GM23338 (cell line): ENCODE measurements at regions not wholly inside any gene's neighbourhood (a gene's known extent, or its start where the extent isn't known, plus 50 kb on each side); places are given as distances from the start of the nearest gene placed in this dataset.
A peak's percentile ranks its signal among the peaks of the same experiment; 100 is the strongest.

Source experiments
- ATAC-seq: fragments of 200-7000 bp; cut with Tn5 transposase; 3 replicates; pipeline ENCODE4 v1.9.1; 2020
- DNase-seq: peaks from one replicate; pipeline ENCODE4 v3.0.0-alpha.2; 2015; ENCODE audit warnings: low spot score
- H2AFZ ChIP-seq: fragments of 200-600 bp; sonication (generic); 2 replicates; pipeline ENCODE4 v1.8.0; 2016; ENCODE audit warnings: antibody characterized with exemption, mild to moderate bottlenecking, moderate library complexity
- H3F3A ChIP-seq: fragments of 200-600 bp; sonication (generic); replicated peaks from 2 replicates; pipeline ENCODE4 v1.8.0; 2017; ENCODE audit warnings: antibody characterized with exemption, mixed run types, low read depth
- H3K27ac ChIP-seq: fragments of 200-600 bp; sonication (generic); 2 replicates; pipeline ENCODE4 v1.6.1; 2016; ENCODE audit warnings: low read depth
- H3K27me3 ChIP-seq: fragments of 200-600 bp; sonication (generic); 2 replicates; pipeline ENCODE4 v1.8.0; 2016; ENCODE audit warnings: mild to moderate bottlenecking, mixed run types, moderate library complexity; ENCODE audit not compliant: insufficient read depth
- H3K36me3 ChIP-seq: fragments of 200-600 bp; sonication (generic); 2 replicates; pipeline ENCODE4 v1.8.0; 2016; ENCODE audit warnings: mild to moderate bottlenecking; ENCODE audit not compliant: insufficient read depth
- H3K4me1 ChIP-seq: fragments of 200-600 bp; sonication (generic); 2 replicates; pipeline ENCODE4 v1.8.0; 2016; ENCODE audit warnings: mild to moderate bottlenecking, moderate library complexity; ENCODE audit not compliant: insufficient read depth
- H3K4me2 ChIP-seq: fragments of 200-600 bp; sonication (generic); 2 replicates; pipeline ENCODE4 v1.7.1; 2017; ENCODE audit warnings: mixed run types
- H3K4me3 ChIP-seq: fragments of 200-600 bp; sonication (generic); 2 replicates; pipeline ENCODE4 v1.6.1; 2016; ENCODE audit warnings: mixed run types
- H3K79me2 ChIP-seq: fragments of 200-600 bp; sonication (generic); replicated peaks from 2 replicates; pipeline ENCODE4 v1.8.0; 2017; ENCODE audit warnings: mild to moderate bottlenecking; ENCODE audit not compliant: insufficient read depth
- H3K9me2 ChIP-seq: fragments of 200-600 bp; sonication (generic); 2 replicates; pipeline ENCODE4 v1.8.0; 2017; ENCODE audit not compliant: insufficient read depth
- H4K20me1 ChIP-seq: fragments of 200-600 bp; sonication (generic); replicated peaks from 2 replicates; pipeline ENCODE4 v1.8.0; 2017; ENCODE audit warnings: mild to moderate bottlenecking; ENCODE audit not compliant: insufficient read depth
- H3K27ac Mint-ChIP-seq: 2 replicates; pipeline ENCODE4 v1.8.0; 2020; ENCODE audit warnings: inconsistent platforms, mild to moderate bottlenecking, moderate library complexity, mixed read lengths
- H3K27me3 Mint-ChIP-seq: 3 replicates; pipeline ENCODE4 v1.8.0; 2022; ENCODE audit warnings: low read depth, mild to moderate bottlenecking, moderate library complexity, mixed read lengths, inconsistent platforms; ENCODE audit not compliant: insufficient read depth, poor library complexity
- H3K36me3 Mint-ChIP-seq: 3 replicates; pipeline ENCODE4 v1.8.0; 2021; ENCODE audit warnings: low read depth, mild to moderate bottlenecking, inconsistent platforms, moderate library complexity, mixed read lengths
- H3K4me1 Mint-ChIP-seq: 3 replicates; pipeline ENCODE4 v1.8.0; 2020; ENCODE audit warnings: mild to moderate bottlenecking, inconsistent platforms, mixed read lengths
- H3K4me3 Mint-ChIP-seq: 3 replicates; pipeline ENCODE4 v1.8.0; 2021; ENCODE audit warnings: moderate library complexity, mild to moderate bottlenecking, inconsistent platforms, mixed read lengths
- H3K9me3 Mint-ChIP-seq: 3 replicates; pipeline ENCODE4 v1.8.0; 2020; ENCODE audit warnings: moderate library complexity, mild to moderate bottlenecking, inconsistent platforms, mixed read lengths
- CTCF ChIP-seq, 2 experiments: fragments of 200-600 bp in 1 of 2; sonication (generic) in 1 of 2; conservative IDR thresholded peaks; 2 replicates each; pipeline versions ENCODE4 v1.5.1 to v1.6.1; 2016 to 2017; ENCODE audit warnings: antibody characterized with exemption in 2 of 2, low read depth in 2 of 2, mild to moderate bottlenecking in 2 of 2, moderate library complexity in 1 of 2
- ETS1 ChIP-seq: IDR thresholded peaks from 2 replicates; pipeline ENCODE4 v1.6.1; 2016; ENCODE audit warnings: antibody characterized with exemption
- EZH2 ChIP-seq: fragments of 200-600 bp; sonication (generic); IDR thresholded peaks from one replicate; pipeline ENCODE4 v1.8.0; 2017; ENCODE audit warnings: antibody characterized with exemption, mild to moderate bottlenecking, low read depth; ENCODE audit not compliant: unreplicated experiment
- JUNB ChIP-seq: IDR thresholded peaks from one replicate; pipeline ENCODE4 v1.6.1; 2016; ENCODE audit warnings: antibody characterized with exemption; ENCODE audit not compliant: unreplicated experiment
- POLR2AphosphoS5 ChIP-seq: IDR thresholded peaks from 2 replicates; pipeline ENCODE4 v1.6.1; 2016; ENCODE audit warnings: antibody characterized with exemption, low read depth
- STAT1 ChIP-seq: IDR thresholded peaks from one replicate; pipeline ENCODE4 v1.6.1; 2016; ENCODE audit warnings: antibody characterized with exemption; ENCODE audit not compliant: unreplicated experiment
- ZNF114 ChIP-seq: fragments of 250-450 bp; sonication (Bioruptor Pico); IDR thresholded peaks from 2 replicates; pipeline ENCODE4 v1.5.0; 2020; ENCODE audit warnings: mild to moderate bottlenecking, moderate library complexity
- ZNF331 ChIP-seq: fragments of 250-450 bp; sonication (Bioruptor Pico); IDR thresholded peaks from 2 replicates; pipeline ENCODE4 v1.5.0; 2020; ENCODE audit warnings: low read depth, mild to moderate bottlenecking, moderate library complexity
- TF ChIP-seq, protein P1 (sequence below): fragments of 250-450 bp; sonication (Bioruptor Pico); IDR thresholded peaks from 2 replicates; pipeline ENCODE4 v1.5.0; 2020; ENCODE audit warnings: mild to moderate bottlenecking, moderate library complexity

DNA sequence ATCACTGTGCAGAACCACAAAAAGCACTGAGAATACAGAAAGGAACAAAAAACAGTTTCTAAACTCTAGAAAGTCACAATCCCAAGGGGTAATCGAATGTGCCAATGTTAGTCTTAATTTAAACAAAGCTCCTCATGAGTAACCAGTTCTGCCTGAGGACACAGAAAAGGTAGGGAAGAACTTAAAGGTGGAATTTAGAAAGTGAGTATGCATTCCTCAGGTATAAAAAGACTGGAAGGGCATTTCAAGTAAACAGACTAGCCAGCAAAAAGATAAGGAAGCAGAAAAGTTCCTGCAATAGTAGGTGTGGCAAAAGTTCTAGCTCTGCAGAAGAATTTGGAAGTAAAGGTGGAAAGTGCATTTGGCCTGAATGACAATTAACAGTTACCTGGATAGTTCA, 84.6 kb upstream of the DLX6 start:
- Histone ChIP-seq H3F3A (no peaks in the 10 kb centered on the region), H3K4me1 (peaks cover 25% of the 10 kb centered on the region), H2AFZ (peak overlapping the region; percentile 6; the same call in 1 of the 2 replicates), H4K20me1 (no peaks in the 10 kb centered on the region), H3K4me3 (no peak overlapping the region), H3K27me3 (no peaks in the 10 kb centered on the region), H3K27ac (no peak overlapping the region), H3K36me3 (no peaks in the 10 kb centered on the region), H3K9me2 (no peaks in the 10 kb centered on the region), H3K4me2 (peak overlapping the region; percentile 13), H3K79me2 (no peaks in the 10 kb centered on the region)
- DNase-seq (peak; percentile 14), ATAC-seq (no peak)
- no peak for TF ChIP-seq ETS1
- TF ChIP-seq ZNF331 (CRISPR knock-in tag) = no peak
- TF ChIP-seq CTCF (conservative IDR thresholded peaks at IDR 0.05; ENCODE audit: low read depth in 2 of 2) = no peak
- no peak for TF ChIP-seq ZNF114
- no peak for TF ChIP-seq EZH2
- TF ChIP-seq JUNB = no peak
- TF ChIP-seq, protein P1, sequence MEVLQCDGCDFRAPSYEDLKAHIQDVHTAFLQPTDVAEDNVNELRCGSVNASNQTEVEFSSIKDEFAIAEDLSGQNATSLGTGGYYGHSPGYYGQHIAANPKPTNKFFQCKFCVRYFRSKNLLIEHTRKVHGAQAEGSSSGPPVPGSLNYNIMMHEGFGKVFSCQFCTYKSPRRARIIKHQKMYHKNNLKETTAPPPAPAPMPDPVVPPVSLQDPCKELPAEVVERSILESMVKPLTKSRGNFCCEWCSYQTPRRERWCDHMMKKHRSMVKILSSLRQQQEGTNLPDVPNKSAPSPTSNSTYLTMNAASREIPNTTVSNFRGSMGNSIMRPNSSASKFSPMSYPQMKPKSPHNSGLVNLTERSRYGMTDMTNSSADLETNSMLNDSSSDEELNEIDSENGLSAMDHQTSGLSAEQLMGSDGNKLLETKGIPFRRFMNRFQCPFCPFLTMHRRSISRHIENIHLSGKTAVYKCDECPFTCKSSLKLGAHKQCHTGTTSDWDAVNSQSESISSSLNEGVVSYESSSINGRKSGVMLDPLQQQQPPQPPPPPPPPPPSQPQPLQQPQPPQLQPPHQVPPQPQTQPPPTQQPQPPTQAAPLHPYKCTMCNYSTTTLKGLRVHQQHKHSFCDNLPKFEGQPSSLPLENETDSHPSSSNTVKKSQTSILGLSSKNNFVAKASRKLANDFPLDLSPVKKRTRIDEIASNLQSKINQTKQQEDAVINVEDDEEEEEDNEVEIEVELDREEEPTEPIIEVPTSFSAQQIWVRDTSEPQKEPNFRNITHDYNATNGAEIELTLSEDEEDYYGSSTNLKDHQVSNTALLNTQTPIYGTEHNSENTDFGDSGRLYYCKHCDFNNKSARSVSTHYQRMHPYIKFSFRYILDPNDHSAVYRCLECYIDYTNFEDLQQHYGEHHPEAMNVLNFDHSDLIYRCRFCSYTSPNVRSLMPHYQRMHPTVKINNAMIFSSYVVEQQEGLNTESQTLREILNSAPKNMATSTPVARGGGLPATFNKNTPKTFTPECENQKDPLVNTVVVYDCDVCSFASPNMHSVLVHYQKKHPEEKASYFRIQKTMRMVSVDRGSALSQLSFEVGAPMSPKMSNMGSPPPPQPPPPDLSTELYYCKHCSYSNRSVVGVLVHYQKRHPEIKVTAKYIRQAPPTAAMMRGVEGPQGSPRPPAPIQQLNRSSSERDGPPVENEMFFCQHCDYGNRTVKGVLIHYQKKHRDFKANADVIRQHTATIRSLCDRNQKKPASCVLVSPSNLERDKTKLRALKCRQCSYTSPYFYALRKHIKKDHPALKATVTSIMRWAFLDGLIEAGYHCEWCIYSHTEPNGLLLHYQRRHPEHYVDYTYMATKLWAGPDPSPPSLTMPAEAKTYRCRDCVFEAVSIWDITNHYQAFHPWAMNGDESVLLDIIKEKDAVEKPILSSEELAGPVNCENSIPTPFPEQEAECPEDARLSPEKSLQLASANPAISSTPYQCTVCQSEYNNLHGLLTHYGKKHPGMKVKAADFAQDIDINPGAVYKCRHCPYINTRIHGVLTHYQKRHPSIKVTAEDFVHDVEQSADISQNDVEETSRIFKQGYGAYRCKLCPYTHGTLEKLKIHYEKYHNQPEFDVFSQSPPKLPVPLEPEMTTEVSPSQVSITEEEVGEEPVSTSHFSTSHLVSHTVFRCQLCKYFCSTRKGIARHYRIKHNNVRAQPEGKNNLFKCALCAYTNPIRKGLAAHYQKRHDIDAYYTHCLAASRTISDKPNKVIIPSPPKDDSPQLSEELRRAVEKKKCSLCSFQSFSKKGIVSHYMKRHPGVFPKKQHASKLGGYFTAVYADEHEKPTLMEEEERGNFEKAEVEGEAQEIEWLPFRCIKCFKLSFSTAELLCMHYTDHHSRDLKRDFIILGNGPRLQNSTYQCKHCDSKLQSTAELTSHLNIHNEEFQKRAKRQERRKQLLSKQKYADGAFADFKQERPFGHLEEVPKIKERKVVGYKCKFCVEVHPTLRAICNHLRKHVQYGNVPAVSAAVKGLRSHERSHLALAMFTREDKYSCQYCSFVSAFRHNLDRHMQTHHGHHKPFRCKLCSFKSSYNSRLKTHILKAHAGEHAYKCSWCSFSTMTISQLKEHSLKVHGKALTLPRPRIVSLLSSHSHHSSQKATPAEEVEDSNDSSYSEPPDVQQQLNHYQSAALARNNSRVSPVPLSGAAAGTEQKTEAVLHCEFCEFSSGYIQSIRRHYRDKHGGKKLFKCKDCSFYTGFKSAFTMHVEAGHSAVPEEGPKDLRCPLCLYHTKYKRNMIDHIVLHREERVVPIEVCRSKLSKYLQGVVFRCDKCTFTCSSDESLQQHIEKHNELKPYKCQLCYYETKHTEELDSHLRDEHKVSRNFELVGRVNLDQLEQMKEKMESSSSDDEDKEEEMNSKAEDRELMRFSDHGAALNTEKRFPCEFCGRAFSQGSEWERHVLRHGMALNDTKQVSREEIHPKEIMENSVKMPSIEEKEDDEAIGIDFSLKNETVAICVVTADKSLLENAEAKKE = no peak
- no peak for TF ChIP-seq POLR2AphosphoS5
- no peak for TF ChIP-seq STAT1
- H3K4me1 Mint-ChIP-seq = peaks cover 18% of the 10 kb centered on the region
- no peaks in the 10 kb centered on the region for H3K9me3 Mint-ChIP-seq
- peaks cover 2% of the 10 kb centered on the region for H3K27me3 Mint-ChIP-seq
- no peaks in the 10 kb centered on the region for H3K36me3 Mint-ChIP-seq
- H3K27ac Mint-ChIP-seq = no peak overlapping the region
- H3K4me3 Mint-ChIP-seq = no peak overlapping the region
